HEK293T (cell line): ENCODE measurements at regions not wholly inside any gene's neighbourhood (a gene's known extent, or its start where the extent isn't known, plus 50 kb on each side); places are given as distances from the start of the nearest gene placed in this dataset.
"Not testable (repeated sequence)": the region's sequence is repeated elsewhere in the genome, so short reads cannot be mapped to it uniquely, and the experiment has no call there.

Source experiments
- ARNT ChIP-seq: fragments of 450-650 bp; IDR thresholded peaks from 2 replicates; pipeline ENCODE4 v1.6.1; 2017; ENCODE audit warnings: mild to moderate bottlenecking
- BHLHE40 ChIP-seq: fragments of 450-650 bp; IDR thresholded peaks from 2 replicates; pipeline ENCODE4 v1.6.1; 2016; ENCODE audit warnings: mild to moderate bottlenecking, moderate library complexity, borderline replicate concordance
- CTBP1 ChIP-seq: fragments of 450-650 bp; IDR thresholded peaks from 2 replicates; pipeline ENCODE4 v1.6.1; 2016; ENCODE audit warnings: borderline replicate concordance
- FOXK2 ChIP-seq: fragments of 450-650 bp; IDR thresholded peaks from 2 replicates; pipeline ENCODE4 v1.6.1; 2016; ENCODE audit warnings: mild to moderate bottlenecking
- FOXM1 ChIP-seq: fragments of 450-650 bp; IDR thresholded peaks from 2 replicates; pipeline ENCODE4 v1.6.1; 2017; ENCODE audit warnings: mild to moderate bottlenecking, borderline replicate concordance
- HDGF ChIP-seq: fragments of 450-650 bp; IDR thresholded peaks from 2 replicates; pipeline ENCODE4 v1.6.1; 2017; ENCODE audit warnings: antibody characterized with exemption, borderline replicate concordance
- SP1 ChIP-seq: fragments of 450-650 bp; IDR thresholded peaks from 2 replicates; pipeline ENCODE4 v1.6.1; 2017
- SUZ12 ChIP-seq: fragments of 450-650 bp; IDR thresholded peaks from 2 replicates; pipeline ENCODE4 v1.6.1; 2016; ENCODE audit warnings: mild to moderate bottlenecking
- ZNF384 ChIP-seq: fragments of 450-650 bp; IDR thresholded peaks from 2 replicates; pipeline ENCODE4 v1.6.1; 2016

- TF ChIP-seq ZNF384, CTBP1, HDGF, SP1, FOXK2, ARNT, BHLHE40, FOXM1, SUZ12: not testable (repeated sequence)
Measured at GRCh38 chr13:109934520-109934919, 148.1 kb upstream of the IRS2 start.
